WTC11 (cell line): ENCODE measurements at regions not wholly inside any gene's neighbourhood (a gene's known extent, or its start where the extent isn't known, plus 50 kb on each side); places are given as distances from the start of the nearest gene placed in this dataset.
A peak's percentile ranks its signal among the peaks of the same experiment; 100 is the strongest.

Source experiments
- ATF1 ChIP-seq: sonication (generic); formaldehyde crosslinking; IDR thresholded peaks from 2 replicates; pipeline ENCODE4 v1.8.1; 2023; ENCODE audit warnings: mild to moderate bottlenecking, moderate library complexity, missing genetic modification reagents
- CREB1 ChIP-seq: sonication (generic); formaldehyde crosslinking; IDR thresholded peaks from 2 replicates; pipeline ENCODE4 v1.8.0; 2023; ENCODE audit warnings: mild to moderate bottlenecking, missing genetic modification reagents
- ELF4 ChIP-seq: sonication (generic); formaldehyde crosslinking; IDR thresholded peaks from 2 replicates; pipeline ENCODE4 v1.8.1; 2022; ENCODE audit warnings: low read depth, mild to moderate bottlenecking, moderate library complexity, missing genetic modification reagents
- FOXP4 ChIP-seq: sonication (generic); formaldehyde crosslinking; IDR thresholded peaks from 2 replicates; pipeline ENCODE4 v1.8.0; 2022; ENCODE audit warnings: mild to moderate bottlenecking, missing genetic modification reagents
- JAZF1 ChIP-seq: fragments of 250-450 bp; sonication (Bioruptor Pico); IDR thresholded peaks from 2 replicates; pipeline ENCODE4 v1.9.0; 2021; ENCODE audit warnings: moderate library complexity, mild to moderate bottlenecking, inconsistent platforms
- KAT7 ChIP-seq: sonication (generic); formaldehyde crosslinking; IDR thresholded peaks from 2 replicates; pipeline ENCODE4 v1.8.1; 2023; ENCODE audit warnings: missing genetic modification reagents, mild to moderate bottlenecking, borderline replicate concordance
- MXD4 ChIP-seq: fragments of 250-450 bp; sonication (Bioruptor Pico); IDR thresholded peaks from 2 replicates; pipeline ENCODE4 v1.8.0; 2021; ENCODE audit warnings: mild to moderate bottlenecking, moderate library complexity, borderline replicate concordance
- NFYB ChIP-seq: sonication (generic); formaldehyde crosslinking; conservative IDR thresholded peaks from 2 replicates; pipeline ENCODE4 v1.8.0; 2022; ENCODE audit warnings: low read depth, missing genetic modification reagents
- NR2C2 ChIP-seq: sonication (generic); formaldehyde crosslinking; IDR thresholded peaks from 2 replicates; pipeline ENCODE4 v1.8.0; 2022; ENCODE audit warnings: mild to moderate bottlenecking, missing genetic modification reagents
- SMAD3 ChIP-seq: sonication (generic); formaldehyde crosslinking; IDR thresholded peaks from 2 replicates; pipeline ENCODE4 v1.8.0; 2022; ENCODE audit warnings: missing genetic modification reagents, mild to moderate bottlenecking, borderline replicate concordance
- SP1 ChIP-seq: sonication (generic); formaldehyde crosslinking; conservative IDR thresholded peaks from 2 replicates; pipeline ENCODE4 v1.8.1; 2022; ENCODE audit warnings: missing genetic modification reagents
- TEAD1 ChIP-seq: sonication (generic); formaldehyde crosslinking; IDR thresholded peaks from 2 replicates; pipeline ENCODE4 v1.8.0; 2022; ENCODE audit warnings: mild to moderate bottlenecking, missing genetic modification reagents
- TEAD4 ChIP-seq: sonication (generic); formaldehyde crosslinking; IDR thresholded peaks from 2 replicates; pipeline ENCODE4 v1.8.0; 2022; ENCODE audit warnings: mild to moderate bottlenecking, missing genetic modification reagents
- ZBTB21 ChIP-seq: sonication (generic); formaldehyde crosslinking; IDR thresholded peaks from 2 replicates; pipeline ENCODE4 v1.8.1; 2023; ENCODE audit warnings: mild to moderate bottlenecking, missing genetic modification reagents, borderline replicate concordance
- ZBTB43 ChIP-seq: sonication (generic); formaldehyde crosslinking; IDR thresholded peaks from 2 replicates; pipeline ENCODE4 v1.8.1; 2023; ENCODE audit warnings: mild to moderate bottlenecking, missing genetic modification reagents
- ZNF138 ChIP-seq: sonication (generic); formaldehyde crosslinking; conservative IDR thresholded peaks from 2 replicates; pipeline ENCODE4 v1.8.1; 2022; ENCODE audit warnings: mild to moderate bottlenecking, moderate library complexity, missing genetic modification reagents
- ZNF219 ChIP-seq: sonication (generic); formaldehyde crosslinking; IDR thresholded peaks from 2 replicates; pipeline ENCODE4 v1.8.0; 2023; ENCODE audit warnings: missing genetic modification reagents, mild to moderate bottlenecking, borderline replicate concordance
- ZNF232 ChIP-seq: sonication (generic); formaldehyde crosslinking; IDR thresholded peaks from 2 replicates; pipeline ENCODE4 v1.8.0; 2022; ENCODE audit warnings: mild to moderate bottlenecking, missing genetic modification reagents
- ZNF396 ChIP-seq: fragments of 250-450 bp; sonication (Bioruptor Pico); IDR thresholded peaks from 2 replicates; pipeline ENCODE4 v1.8.0; 2021; ENCODE audit warnings: mild to moderate bottlenecking, moderate library complexity, borderline replicate concordance
- ZNF416 ChIP-seq: fragments of 250-450 bp; sonication (Bioruptor Pico); IDR thresholded peaks from 2 replicates; pipeline ENCODE4 v1.9.0; 2021; ENCODE audit warnings: mild to moderate bottlenecking, inconsistent platforms
- ZNF512 ChIP-seq: sonication (generic); formaldehyde crosslinking; IDR thresholded peaks from 2 replicates; pipeline ENCODE4 v1.8.1; 2022; ENCODE audit warnings: missing genetic modification reagents, borderline replicate concordance
- ZNF671 ChIP-seq: fragments of 250-450 bp; sonication (Bioruptor Pico); IDR thresholded peaks from 2 replicates; pipeline ENCODE4 v1.8.0; 2021; ENCODE audit warnings: mild to moderate bottlenecking
- TF ChIP-seq, protein P1 (sequence below): fragments of 250-450 bp; sonication (Bioruptor Pico); IDR thresholded peaks from 2 replicates; pipeline ENCODE4 v1.8.0; 2021; ENCODE audit warnings: mild to moderate bottlenecking
- TF ChIP-seq, protein P2 (sequence below): sonication (generic); formaldehyde crosslinking; IDR thresholded peaks from 2 replicates; pipeline ENCODE4 v1.8.0; 2023; ENCODE audit warnings: missing genetic modification reagents, mild to moderate bottlenecking, borderline replicate concordance
- TF ChIP-seq, protein P3 (sequence below): sonication (generic); formaldehyde crosslinking; IDR thresholded peaks from 2 replicates; pipeline ENCODE4 v1.8.0; 2023; ENCODE audit warnings: mild to moderate bottlenecking, missing genetic modification reagents

GRCh38 chr2:7430869-7431641 lies 513.8 kb downstream of the RNF144A start (continued):
- TF ChIP-seq MXD4 (CRISPR knock-in tag), result 0 out of 2 replicates have a peak, but pooled peaks have one; percentile 42
- peak; percentile 76 for TF ChIP-seq SP1 (CRISPR knock-in tag)
- no peak for TF ChIP-seq ZNF512 (CRISPR knock-in tag)
- TF ChIP-seq CREB1, result no peak
- TF ChIP-seq NFYB (CRISPR knock-in tag), result no peak
- TF ChIP-seq, protein P1, sequence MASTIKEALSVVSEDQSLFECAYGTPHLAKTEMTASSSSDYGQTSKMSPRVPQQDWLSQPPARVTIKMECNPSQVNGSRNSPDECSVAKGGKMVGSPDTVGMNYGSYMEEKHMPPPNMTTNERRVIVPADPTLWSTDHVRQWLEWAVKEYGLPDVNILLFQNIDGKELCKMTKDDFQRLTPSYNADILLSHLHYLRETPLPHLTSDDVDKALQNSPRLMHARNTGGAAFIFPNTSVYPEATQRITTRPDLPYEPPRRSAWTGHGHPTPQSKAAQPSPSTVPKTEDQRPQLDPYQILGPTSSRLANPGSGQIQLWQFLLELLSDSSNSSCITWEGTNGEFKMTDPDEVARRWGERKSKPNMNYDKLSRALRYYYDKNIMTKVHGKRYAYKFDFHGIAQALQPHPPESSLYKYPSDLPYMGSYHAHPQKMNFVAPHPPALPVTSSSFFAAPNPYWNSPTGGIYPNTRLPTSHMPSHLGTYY (CRISPR knock-in tag), result no peak
- TF ChIP-seq ATF1 (CRISPR knock-in tag), result no peak
- no peak for TF ChIP-seq ELF4
- TF ChIP-seq SMAD3 (CRISPR knock-in tag), result no peak
- peak; percentile 49; the same call in 1 of the 2 replicates for TF ChIP-seq KAT7 (CRISPR knock-in tag)
- no peak for TF ChIP-seq NR2C2 (CRISPR knock-in tag)
- no peak; the same call in none of the 2 replicates for TF ChIP-seq TEAD1
- TF ChIP-seq, protein P2, sequence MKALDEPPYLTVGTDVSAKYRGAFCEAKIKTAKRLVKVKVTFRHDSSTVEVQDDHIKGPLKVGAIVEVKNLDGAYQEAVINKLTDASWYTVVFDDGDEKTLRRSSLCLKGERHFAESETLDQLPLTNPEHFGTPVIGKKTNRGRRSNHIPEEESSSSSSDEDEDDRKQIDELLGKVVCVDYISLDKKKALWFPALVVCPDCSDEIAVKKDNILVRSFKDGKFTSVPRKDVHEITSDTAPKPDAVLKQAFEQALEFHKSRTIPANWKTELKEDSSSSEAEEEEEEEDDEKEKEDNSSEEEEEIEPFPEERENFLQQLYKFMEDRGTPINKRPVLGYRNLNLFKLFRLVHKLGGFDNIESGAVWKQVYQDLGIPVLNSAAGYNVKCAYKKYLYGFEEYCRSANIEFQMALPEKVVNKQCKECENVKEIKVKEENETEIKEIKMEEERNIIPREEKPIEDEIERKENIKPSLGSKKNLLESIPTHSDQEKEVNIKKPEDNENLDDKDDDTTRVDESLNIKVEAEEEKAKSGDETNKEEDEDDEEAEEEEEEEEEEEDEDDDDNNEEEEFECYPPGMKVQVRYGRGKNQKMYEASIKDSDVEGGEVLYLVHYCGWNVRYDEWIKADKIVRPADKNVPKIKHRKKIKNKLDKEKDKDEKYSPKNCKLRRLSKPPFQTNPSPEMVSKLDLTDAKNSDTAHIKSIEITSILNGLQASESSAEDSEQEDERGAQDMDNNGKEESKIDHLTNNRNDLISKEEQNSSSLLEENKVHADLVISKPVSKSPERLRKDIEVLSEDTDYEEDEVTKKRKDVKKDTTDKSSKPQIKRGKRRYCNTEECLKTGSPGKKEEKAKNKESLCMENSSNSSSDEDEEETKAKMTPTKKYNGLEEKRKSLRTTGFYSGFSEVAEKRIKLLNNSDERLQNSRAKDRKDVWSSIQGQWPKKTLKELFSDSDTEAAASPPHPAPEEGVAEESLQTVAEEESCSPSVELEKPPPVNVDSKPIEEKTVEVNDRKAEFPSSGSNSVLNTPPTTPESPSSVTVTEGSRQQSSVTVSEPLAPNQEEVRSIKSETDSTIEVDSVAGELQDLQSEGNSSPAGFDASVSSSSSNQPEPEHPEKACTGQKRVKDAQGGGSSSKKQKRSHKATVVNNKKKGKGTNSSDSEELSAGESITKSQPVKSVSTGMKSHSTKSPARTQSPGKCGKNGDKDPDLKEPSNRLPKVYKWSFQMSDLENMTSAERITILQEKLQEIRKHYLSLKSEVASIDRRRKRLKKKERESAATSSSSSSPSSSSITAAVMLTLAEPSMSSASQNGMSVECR (CRISPR knock-in tag), result no peak
- TF ChIP-seq ZNF671 (CRISPR knock-in tag), result no peak
- TF ChIP-seq ZBTB43 (CRISPR knock-in tag), result peak; percentile 91
- peak; percentile 48; the same call in 1 of the 2 replicates for TF ChIP-seq TEAD4 (CRISPR knock-in tag)
- TF ChIP-seq ZNF416, result no peak
- no peak for TF ChIP-seq ZBTB21 (CRISPR knock-in tag)
- peak; percentile 91; the same call in 1 of the 2 replicates for TF ChIP-seq FOXP4 (CRISPR knock-in tag)
- peak; percentile 91 for TF ChIP-seq ZNF232 (CRISPR knock-in tag)
- TF ChIP-seq ZNF138 (CRISPR knock-in tag), result no peak
- TF ChIP-seq, protein P3, sequence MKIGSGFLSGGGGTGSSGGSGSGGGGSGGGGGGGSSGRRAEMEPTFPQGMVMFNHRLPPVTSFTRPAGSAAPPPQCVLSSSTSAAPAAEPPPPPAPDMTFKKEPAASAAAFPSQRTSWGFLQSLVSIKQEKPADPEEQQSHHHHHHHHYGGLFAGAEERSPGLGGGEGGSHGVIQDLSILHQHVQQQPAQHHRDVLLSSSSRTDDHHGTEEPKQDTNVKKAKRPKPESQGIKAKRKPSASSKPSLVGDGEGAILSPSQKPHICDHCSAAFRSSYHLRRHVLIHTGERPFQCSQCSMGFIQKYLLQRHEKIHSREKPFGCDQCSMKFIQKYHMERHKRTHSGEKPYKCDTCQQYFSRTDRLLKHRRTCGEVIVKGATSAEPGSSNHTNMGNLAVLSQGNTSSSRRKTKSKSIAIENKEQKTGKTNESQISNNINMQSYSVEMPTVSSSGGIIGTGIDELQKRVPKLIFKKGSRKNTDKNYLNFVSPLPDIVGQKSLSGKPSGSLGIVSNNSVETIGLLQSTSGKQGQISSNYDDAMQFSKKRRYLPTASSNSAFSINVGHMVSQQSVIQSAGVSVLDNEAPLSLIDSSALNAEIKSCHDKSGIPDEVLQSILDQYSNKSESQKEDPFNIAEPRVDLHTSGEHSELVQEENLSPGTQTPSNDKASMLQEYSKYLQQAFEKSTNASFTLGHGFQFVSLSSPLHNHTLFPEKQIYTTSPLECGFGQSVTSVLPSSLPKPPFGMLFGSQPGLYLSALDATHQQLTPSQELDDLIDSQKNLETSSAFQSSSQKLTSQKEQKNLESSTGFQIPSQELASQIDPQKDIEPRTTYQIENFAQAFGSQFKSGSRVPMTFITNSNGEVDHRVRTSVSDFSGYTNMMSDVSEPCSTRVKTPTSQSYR, result peak; percentile 76; the same call in 1 of the 2 replicates
- no peak for TF ChIP-seq ZNF396 (CRISPR knock-in tag)
- no peak for TF ChIP-seq JAZF1 (CRISPR knock-in tag)
- peak; percentile 80; the same call in 1 of the 2 replicates for TF ChIP-seq ZNF219 (CRISPR knock-in tag)
